H9 (cell line): ENCODE measurements at regions not wholly inside any gene's neighbourhood (a gene's known extent, or its start where the extent isn't known, plus 50 kb on each side); places are given as distances from the start of the nearest gene placed in this dataset.

Source experiments
- DNase-seq: peaks from one replicate; pipeline ENCODE4 v3.0.0-alpha.2; 2017
- H2AFZ ChIP-seq: one replicate; pipeline ENCODE4 v1.6.1; 2013; ENCODE audit warnings: mild to moderate bottlenecking, low read length, control low read depth, moderate library complexity
- H2AK5ac ChIP-seq: 2 replicates; pipeline ENCODE4 v1.6.1; 2013; ENCODE audit warnings: low read length, control low read depth, mixed read lengths; ENCODE audit not compliant: insufficient read length
- H2BK120ac ChIP-seq: one replicate; pipeline ENCODE4 v1.6.1; 2013; ENCODE audit warnings: low read depth, mild to moderate bottlenecking, low read length, control low read depth, inconsistent platforms; ENCODE audit not compliant: poor library complexity, severe bottlenecking
- H2BK12ac ChIP-seq: 2 replicates; pipeline ENCODE4 v1.6.1; 2013; ENCODE audit warnings: low read length, control low read depth, mixed read lengths, low read depth; ENCODE audit not compliant: insufficient read length
- H2BK15ac ChIP-seq: 2 replicates; pipeline ENCODE4 v1.6.1; 2013; ENCODE audit warnings: low read depth, low read length, control low read depth
- H2BK20ac ChIP-seq: one replicate; pipeline ENCODE4 v1.6.1; 2013; ENCODE audit warnings: low read depth, mild to moderate bottlenecking, low read length, control low read depth, inconsistent platforms; ENCODE audit not compliant: poor library complexity, severe bottlenecking
- H2BK5ac ChIP-seq: 2 replicates; pipeline ENCODE4 v1.6.1; 2013; ENCODE audit warnings: low read length, control low read depth, mixed read lengths; ENCODE audit not compliant: insufficient read length
- H3K14ac ChIP-seq: 2 replicates; pipeline ENCODE4 v1.6.1; 2013; ENCODE audit warnings: low read length, control low read depth; ENCODE audit not compliant: insufficient read depth
- H3K18ac ChIP-seq: 2 replicates; pipeline ENCODE4 v1.6.1; 2013; ENCODE audit warnings: low read depth, mild to moderate bottlenecking, mixed read lengths, low read length, control low read depth; ENCODE audit not compliant: insufficient read length
- H3K23ac ChIP-seq: 2 replicates; pipeline ENCODE4 v1.6.1; 2013; ENCODE audit warnings: low read length, control low read depth, mixed read lengths, low read depth; ENCODE audit not compliant: insufficient read length
- H3K23me2 ChIP-seq: 2 replicates; pipeline ENCODE4 v1.6.1; 2013; ENCODE audit warnings: low read depth, mild to moderate bottlenecking, mixed read lengths, low read length, control low read depth; ENCODE audit not compliant: insufficient read length, poor library complexity, severe bottlenecking
- H3K27ac ChIP-seq: 2 replicates; pipeline ENCODE4 v1.5.1; 2013; ENCODE audit warnings: low read length, control low read depth, mixed read lengths, low read depth; ENCODE audit not compliant: insufficient read length
- H3K27me3 ChIP-seq: 2 replicates; pipeline ENCODE4 v1.6.1; 2013; ENCODE audit warnings: low read length, control low read depth, inconsistent platforms; ENCODE audit not compliant: insufficient read depth
- H3K4ac ChIP-seq: 2 replicates; pipeline ENCODE4 v1.6.1; 2013; ENCODE audit warnings: low read depth, mild to moderate bottlenecking, control low read depth, inconsistent platforms, low read length, moderate library complexity
- H3K4me1 ChIP-seq: 2 replicates; pipeline ENCODE4 v1.6.1; 2013; ENCODE audit warnings: low read length, control low read depth, inconsistent platforms; ENCODE audit not compliant: insufficient read depth
- H3K4me2 ChIP-seq: 2 replicates; pipeline ENCODE4 v1.6.1; 2013; ENCODE audit warnings: low read length, control low read depth, mixed read lengths; ENCODE audit not compliant: insufficient read length, insufficient read depth
- H3K56ac ChIP-seq: 2 replicates; pipeline ENCODE4 v1.6.1; 2013; ENCODE audit warnings: low read depth, mild to moderate bottlenecking, mixed read lengths, low read length, control low read depth; ENCODE audit not compliant: insufficient read length
- H3K79me1 ChIP-seq: 2 replicates; pipeline ENCODE4 v1.6.1; 2013; ENCODE audit warnings: low read depth, mild to moderate bottlenecking, moderate library complexity, low read length, control low read depth, inconsistent platforms; ENCODE audit not compliant: insufficient read depth, poor library complexity, severe bottlenecking
- H3K79me2 ChIP-seq: 2 replicates; pipeline ENCODE4 v1.6.1; 2013; ENCODE audit warnings: low read length, control low read depth, inconsistent platforms; ENCODE audit not compliant: insufficient read depth
- H3K9ac ChIP-seq: 2 replicates; pipeline ENCODE4 v1.6.1; 2013; ENCODE audit warnings: low read length, control low read depth, mixed read lengths; ENCODE audit not compliant: insufficient read length; ENCODE audit errors: extremely low read depth
- H3K9me3 ChIP-seq: one replicate; pipeline ENCODE4 v1.6.1; 2013; ENCODE audit warnings: low read depth, low read length, inconsistent platforms; ENCODE audit not compliant: control insufficient read depth
- H3T11ph ChIP-seq: one replicate; pipeline ENCODE4 v1.6.1; 2013; ENCODE audit warnings: mild to moderate bottlenecking, low read length, control low read depth, inconsistent platforms
- H4K20me1 ChIP-seq: one replicate; pipeline ENCODE4 v1.6.1; 2013; ENCODE audit not compliant: control insufficient read depth, insufficient read length, insufficient read depth
- H4K5ac ChIP-seq: 2 replicates; pipeline ENCODE4 v1.6.1; 2013; ENCODE audit warnings: low read depth, mild to moderate bottlenecking, mixed read lengths, low read length, control low read depth; ENCODE audit not compliant: insufficient read length
- H4K8ac ChIP-seq: replicated peaks from 2 replicates; pipeline ENCODE4 v1.6.1; 2013; ENCODE audit warnings: low read length, control low read depth, mixed read lengths, low read depth; ENCODE audit not compliant: insufficient read length
- H4K91ac ChIP-seq: 2 replicates; pipeline ENCODE4 v1.6.1; 2013; ENCODE audit warnings: low read depth, mild to moderate bottlenecking, moderate library complexity, mixed read lengths, low read length, control low read depth; ENCODE audit not compliant: insufficient read length
- H3K27ac Mint-ChIP-seq, 3 experiments: 2 replicates in 2 of 3; 3 replicates in 1 of 3; pipeline ENCODE4 v1.8.0; 2020 to 2021; ENCODE audit warnings: mixed read lengths in 3 of 3, mild to moderate bottlenecking in 1 of 3, moderate library complexity in 1 of 3
- H3K27me3 Mint-ChIP-seq: 2 replicates; pipeline ENCODE4 v1.8.0; 2021; ENCODE audit warnings: low read depth, mild to moderate bottlenecking, moderate library complexity, mixed read lengths
- H3K36me3 Mint-ChIP-seq, 3 experiments: 2 replicates in 2 of 3; 3 replicates in 1 of 3; pipeline ENCODE4 v1.8.0; 2020 to 2021; ENCODE audit warnings: low read depth in 3 of 3, mixed read lengths in 3 of 3; ENCODE audit not compliant: insufficient read depth in 1 of 3
- H3K4me1 Mint-ChIP-seq, 2 experiments: 2 replicates each; pipeline ENCODE4 v1.8.0; 2020; ENCODE audit warnings: mixed read lengths in 2 of 2
- H3K4me3 Mint-ChIP-seq, 2 experiments: 2 replicates in 1 of 2; 3 replicates in 1 of 2; pipeline ENCODE4 v1.8.0; 2020 to 2021; ENCODE audit warnings: mild to moderate bottlenecking in 2 of 2, mixed read lengths in 2 of 2, moderate library complexity in 1 of 2
- H3K9me3 Mint-ChIP-seq, 2 experiments: 2 replicates in 1 of 2; 3 replicates in 1 of 2; pipeline ENCODE4 v1.8.0; 2020; ENCODE audit warnings: mild to moderate bottlenecking in 2 of 2, mixed read lengths in 2 of 2, moderate library complexity in 1 of 2
- WGBS: extraction: QIAGEN DNeasy Blood & Tissue Kit; methylation state at CpG from one replicate; pipeline ENCODE4 v1.1.7; 2013; ENCODE audit warnings: missing lambda C conversion rate, low lambda C conversion rate, mixed read lengths; ENCODE audit not compliant: insufficient read length; ENCODE audit errors: extremely low coverage; 5-methylcytosine and 5-hydroxymethylcytosine counted together
- TF ChIP-seq, protein P1 (sequence below): fragments of 200-600 bp; sonication (generic); conservative IDR thresholded peaks from 3 replicates; pipeline ENCODE4 v1.8.0; 2021; ENCODE audit warnings: antibody characterized with exemption, mild to moderate bottlenecking

DNA sequence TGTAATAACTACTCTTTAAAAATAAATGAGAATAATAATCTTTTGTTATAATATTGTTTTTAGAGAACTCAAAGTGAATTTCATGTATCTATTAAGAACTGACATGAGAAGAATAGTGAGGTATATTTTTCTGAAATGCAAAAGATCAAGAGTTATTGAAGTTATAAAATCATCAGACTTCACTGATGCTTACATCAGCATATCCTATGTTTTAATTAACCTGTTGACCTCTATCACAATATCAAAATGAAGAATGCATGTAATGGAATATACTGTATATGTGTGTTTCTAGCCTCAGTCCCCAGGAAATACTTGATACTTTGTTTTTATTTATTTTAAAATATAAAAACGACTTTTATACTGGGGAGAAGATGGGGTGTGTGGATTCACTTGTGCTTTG, 533.1 kb downstream of the KCTD16 start:
- H3K4me3 Mint-ChIP-seq, result no peak overlapping the region
- Histone ChIP-seq H4K20me1 (no peaks in the 10 kb centered on the region), H4K5ac (no peak overlapping the region), H3T11ph (no peak overlapping the region), H3K56ac (no peak overlapping the region), H3K4ac (no peak overlapping the region), H3K4me2 (no peak overlapping the region), H3K27me3 (no peaks in the 10 kb centered on the region), H3K4me1 (no peaks in the 10 kb centered on the region), H2BK15ac (no peak overlapping the region), H2BK20ac (no peak overlapping the region), H2BK120ac (no peak overlapping the region), H3K23ac (no peak overlapping the region), H3K18ac (no peak overlapping the region), H2AFZ (no peak overlapping the region), H3K27ac (no peak overlapping the region), H3K79me1 (no peaks in the 10 kb centered on the region), H2AK5ac (no peak overlapping the region), H4K8ac (no peak overlapping the region), H3K23me2 (no peaks in the 10 kb centered on the region), H4K91ac (no peak overlapping the region), H3K79me2 (no peaks in the 10 kb centered on the region), H2BK5ac (no peak overlapping the region), H3K14ac (no peak overlapping the region), H3K9ac (no peak overlapping the region), H2BK12ac (no peak overlapping the region), H3K9me3 (no peaks in the 10 kb centered on the region)
- H3K27ac Mint-ChIP-seq, result no peak overlapping the region
- peaks cover 2% of the 10 kb centered on the region in 2 experiments for H3K4me1 Mint-ChIP-seq
- WGBS, result no CpG with 5 or more reads among the region's 1 CpG
- TF ChIP-seq, protein P1, sequence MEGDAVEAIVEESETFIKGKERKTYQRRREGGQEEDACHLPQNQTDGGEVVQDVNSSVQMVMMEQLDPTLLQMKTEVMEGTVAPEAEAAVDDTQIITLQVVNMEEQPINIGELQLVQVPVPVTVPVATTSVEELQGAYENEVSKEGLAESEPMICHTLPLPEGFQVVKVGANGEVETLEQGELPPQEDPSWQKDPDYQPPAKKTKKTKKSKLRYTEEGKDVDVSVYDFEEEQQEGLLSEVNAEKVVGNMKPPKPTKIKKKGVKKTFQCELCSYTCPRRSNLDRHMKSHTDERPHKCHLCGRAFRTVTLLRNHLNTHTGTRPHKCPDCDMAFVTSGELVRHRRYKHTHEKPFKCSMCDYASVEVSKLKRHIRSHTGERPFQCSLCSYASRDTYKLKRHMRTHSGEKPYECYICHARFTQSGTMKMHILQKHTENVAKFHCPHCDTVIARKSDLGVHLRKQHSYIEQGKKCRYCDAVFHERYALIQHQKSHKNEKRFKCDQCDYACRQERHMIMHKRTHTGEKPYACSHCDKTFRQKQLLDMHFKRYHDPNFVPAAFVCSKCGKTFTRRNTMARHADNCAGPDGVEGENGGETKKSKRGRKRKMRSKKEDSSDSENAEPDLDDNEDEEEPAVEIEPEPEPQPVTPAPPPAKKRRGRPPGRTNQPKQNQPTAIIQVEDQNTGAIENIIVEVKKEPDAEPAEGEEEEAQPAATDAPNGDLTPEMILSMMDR, result no peak
- H3K36me3 Mint-ChIP-seq, result no peaks in the 10 kb centered on the region
- no peak for DNase-seq
- H3K27me3 Mint-ChIP-seq, result no peaks in the 10 kb centered on the region
- peaks cover 0 to under 1% of the 10 kb centered on the region in 2 experiments; a peak in 1 of 5 replicates for H3K9me3 Mint-ChIP-seq
